ENCODE measurements at regions not wholly inside any gene's neighbourhood (a gene's known extent, or its start where the extent isn't known, plus 50 kb on each side); places are given as distances from the start of the nearest gene placed in this dataset.

GRCh38 chr7:93015101-93015778, 102.5 kb downstream of the SAMD9 start:
- no peak for DNase-seq

GRCh38 chr7:93014410-93014809, 103.4 kb downstream of the SAMD9 start:
- no peak for DNase-seq

GRCh38 chr7:93013446-93014061, 104.2 kb downstream of the SAMD9 start:
- DNase-seq: no peak

GRCh38 chr7:93011351-93012294, 106.2 kb downstream of the SAMD9 start:
- DNase-seq: no peak

- no peak for DNase-seq
Observed at GRCh38 chr7:93008833-93009232, 108.9 kb downstream of the SAMD9 start.

- no peak for DNase-seq
Observed at GRCh38 chr7:93006480-93007095, 111.2 kb downstream of the SAMD9 start.

DNA sequence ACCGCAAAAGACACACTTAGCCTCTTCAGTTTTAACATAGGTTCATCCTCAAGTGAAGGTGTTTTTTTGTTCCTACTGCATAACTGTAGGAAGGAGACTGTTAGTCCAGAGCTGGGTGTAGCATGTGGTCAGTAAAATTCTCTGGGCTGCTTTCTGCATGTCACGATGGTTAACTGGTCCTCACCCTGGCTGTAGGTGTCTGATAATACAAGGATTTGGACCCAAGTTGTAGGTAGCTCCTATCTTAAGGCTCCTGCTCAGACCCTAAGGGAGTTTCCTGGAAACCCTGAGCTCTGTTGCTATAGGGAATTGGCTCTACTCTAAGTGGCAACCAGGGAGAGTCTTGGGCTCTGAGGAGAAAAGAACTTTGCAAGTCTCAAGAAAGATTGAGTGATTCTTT, 112.9 kb downstream of the SAMD9 start:
- no peak for DNase-seq

DNA sequence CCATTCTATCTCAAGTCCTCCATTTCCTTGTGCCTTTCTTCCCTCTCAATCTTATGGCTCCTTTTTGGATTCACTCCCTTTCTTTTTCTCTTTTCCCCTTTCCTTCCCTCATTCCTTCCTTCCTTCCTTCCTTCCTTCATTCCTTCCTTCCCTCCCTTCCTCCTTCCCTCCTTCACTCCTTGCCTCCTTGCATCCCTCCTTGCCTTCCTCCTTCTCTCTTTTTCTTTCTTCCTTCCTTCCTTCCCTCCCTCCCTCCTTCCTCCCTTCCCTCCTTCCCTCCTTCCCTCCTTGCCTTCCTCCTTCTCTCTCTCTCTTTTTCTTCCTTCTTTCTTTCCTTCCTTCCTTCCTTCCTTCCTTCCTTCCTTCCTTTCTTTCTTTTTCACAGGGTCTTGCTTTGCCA, 120.1 kb downstream of the SAMD9 start:
- no peak for DNase-seq

GRCh38 chr7:92997152-92997551, 120.6 kb downstream of the SAMD9 start:
- no peak for DNase-seq

GRCh38 chr7:92994901-92995300, 122.9 kb downstream of the SAMD9 start:
- no peak for DNase-seq

DNA sequence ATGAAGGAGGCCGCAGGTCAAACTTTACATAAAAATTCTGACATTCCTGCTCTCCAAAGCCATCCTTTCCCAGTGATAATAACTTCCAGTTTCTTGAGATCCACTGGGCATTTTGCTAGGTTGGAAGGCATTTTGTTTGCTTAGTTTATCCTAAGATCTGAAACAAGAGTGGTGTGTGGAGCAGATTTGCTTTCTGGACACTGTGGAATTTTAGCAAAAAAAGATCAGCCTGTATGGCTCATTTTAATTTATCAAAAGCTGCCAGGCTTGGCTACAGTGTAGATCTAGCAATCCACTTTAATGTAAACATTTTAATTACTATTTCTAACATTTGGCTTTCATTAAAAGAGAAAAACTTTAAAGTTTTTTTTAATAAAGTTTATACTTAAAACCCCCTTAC, 124.8 kb downstream of the SAMD9 start:
- DNase-seq: no peak

DNA sequence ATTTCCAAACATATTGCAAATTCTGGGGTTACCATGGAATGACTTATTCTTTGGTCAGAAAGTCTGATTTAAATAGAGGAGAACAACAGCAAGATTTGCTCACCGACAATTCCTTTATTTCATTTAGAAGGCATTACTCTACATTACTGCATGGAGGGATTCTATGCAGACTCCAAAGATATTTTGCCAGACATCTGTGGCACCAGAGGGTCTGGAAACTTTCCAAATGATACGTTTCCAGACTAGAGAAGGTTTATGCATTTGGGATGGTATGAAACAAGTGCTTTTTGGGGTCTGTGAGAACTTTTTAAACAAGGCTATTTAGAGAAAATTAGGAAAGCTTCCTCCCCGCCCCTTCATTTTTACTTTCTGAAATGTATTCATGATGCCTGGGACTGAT, 125.3 kb downstream of the SAMD9 start:
- DNase-seq: no peak

DNA sequence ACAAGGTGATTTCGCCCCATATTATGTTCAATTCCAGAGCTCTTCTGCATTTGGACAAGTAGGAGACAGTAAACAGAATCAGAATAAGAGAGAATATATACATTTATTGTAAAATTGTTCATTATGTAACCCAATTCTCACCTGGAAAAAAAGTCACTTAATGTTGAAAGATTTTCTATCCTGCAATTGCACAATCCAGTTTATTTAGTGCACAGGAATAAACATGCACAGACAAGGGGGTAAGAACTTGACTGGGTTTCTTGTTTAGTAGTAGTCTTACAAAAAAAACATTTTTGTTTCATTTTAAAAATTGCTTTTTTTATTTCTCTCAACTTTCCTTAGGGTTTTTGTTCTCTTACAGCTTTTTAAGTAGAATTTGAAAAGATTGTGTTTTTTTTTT, 126.6 kb downstream of the SAMD9 start:
- no peak for DNase-seq

- no peak for DNase-seq
Observed at GRCh38 chr7:92988941-92989545, 128.7 kb downstream of the SAMD9 start.

- DNase-seq: peak; percentile 24
Observed at GRCh38 chr7:92988051-92988450, 129.7 kb downstream of the SAMD9 start.

GRCh38 chr7:92987538-92987937, 130.2 kb downstream of the SAMD9 start:
- no peak for DNase-seq

DNA sequence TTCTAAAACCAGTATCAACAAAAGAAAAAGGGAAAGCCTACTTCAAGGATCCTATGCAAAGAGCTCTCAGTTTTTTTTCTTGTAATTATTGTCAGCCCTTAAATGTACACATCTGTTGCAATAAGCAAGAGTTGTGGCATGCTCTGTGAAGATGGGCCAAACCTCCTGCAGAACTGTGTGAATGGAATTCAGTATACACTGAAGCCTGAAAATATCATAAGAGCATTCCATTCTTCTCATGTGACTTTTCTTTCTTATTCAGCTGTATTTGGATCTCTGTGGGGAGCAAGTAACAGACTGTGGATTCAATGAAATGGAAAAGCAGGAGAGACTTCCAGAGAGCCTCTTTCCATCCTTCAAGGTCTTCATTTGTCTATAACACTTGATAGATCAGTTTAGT, 130.7 kb downstream of the SAMD9 start:
- no peak for DNase-seq

GRCh38 chr7:92982928-92983327, 134.9 kb downstream of the SAMD9 start:
- DNase-seq: no peak

DNA sequence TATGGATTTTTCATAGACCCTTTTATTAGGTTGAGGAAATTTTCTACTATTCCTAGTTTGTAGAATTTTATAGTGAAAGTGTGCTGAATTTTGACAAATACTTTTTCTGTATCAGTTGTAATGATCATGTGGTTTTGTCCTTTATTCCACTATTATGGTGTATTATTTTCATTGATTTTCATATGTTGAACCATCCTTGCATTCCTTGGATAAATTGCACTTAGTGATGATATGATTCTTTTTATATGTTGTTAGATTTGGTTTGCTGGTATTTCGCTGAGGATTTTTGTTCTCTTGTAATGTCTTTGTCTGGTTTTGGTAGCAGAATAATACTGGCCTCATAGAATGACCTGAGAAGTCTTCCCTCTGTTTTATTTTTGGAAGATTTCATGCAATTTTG, 140.6 kb upstream of the CDK6 start:
- no peak for DNase-seq

GRCh38 chr7:92973974-92974373, 137.6 kb upstream of the CDK6 start:
- DNase-seq: no peak

DNA sequence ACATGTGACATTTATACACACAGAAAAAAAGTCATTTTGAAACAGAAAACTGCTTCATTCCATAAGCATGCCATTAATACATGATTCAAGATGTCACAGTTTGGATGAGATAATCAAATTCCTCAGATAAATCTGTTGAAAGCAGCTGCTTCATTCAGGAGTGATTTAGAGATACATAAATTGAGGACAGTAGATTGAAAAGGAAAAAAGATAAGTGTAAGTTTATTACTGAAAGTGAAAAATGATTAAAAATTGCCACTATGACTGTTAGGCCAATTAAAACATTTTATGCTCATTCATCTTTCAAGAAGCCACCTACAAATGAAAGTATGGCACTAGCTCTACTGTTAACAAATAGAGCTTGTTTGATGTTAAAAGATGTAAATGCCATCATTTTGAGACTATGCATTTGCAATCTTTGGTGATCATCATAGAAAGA, 136.9 kb upstream of the CDK6 start:
- no peak for DNase-seq

GRCh38 chr7:92972441-92972840, 136.1 kb upstream of the CDK6 start:
- no peak for DNase-seq

- no peak for DNase-seq
Observed at GRCh38 chr7:92969061-92969460, 132.7 kb upstream of the CDK6 start.
